DOHH2 (cell line): ENCODE measurements at regions not wholly inside any gene's neighbourhood (a gene's known extent, or its start where the extent isn't known, plus 50 kb on each side); places are given as distances from the start of the nearest gene placed in this dataset.

Source experiments
- H3F3A ChIP-seq: fragments of 200-600 bp; sonication (generic), shearing (Covaris generic); 2 replicates; pipeline ENCODE4 v1.6.0; 2016; ENCODE audit warnings: antibody characterized with exemption, mild to moderate bottlenecking; ENCODE audit not compliant: control insufficient read depth, insufficient read depth
- H3K27ac ChIP-seq: fragments of 200-600 bp; sonication (generic); 2 replicates; pipeline ENCODE4 v1.5.1; 2014; ENCODE audit warnings: low read depth, mild to moderate bottlenecking, low read length, moderate library complexity
- H3K27me3 ChIP-seq: fragments of 200-600 bp; sonication (generic); 2 replicates; pipeline ENCODE4 v1.6.1; 2014; ENCODE audit warnings: mild to moderate bottlenecking, low read length, mixed read lengths; ENCODE audit not compliant: control insufficient read depth
- H3K36me3 ChIP-seq: fragments of 200-600 bp; sonication (generic); 2 replicates; pipeline ENCODE4 v1.6.1; 2014; ENCODE audit warnings: mild to moderate bottlenecking, low read length, moderate library complexity, mixed read lengths; ENCODE audit not compliant: control insufficient read depth
- H3K4me1 ChIP-seq: fragments of 200-600 bp; sonication (generic); 2 replicates; pipeline ENCODE4 v1.6.1; 2014; ENCODE audit warnings: mild to moderate bottlenecking, low read length, mixed read lengths; ENCODE audit not compliant: control insufficient read depth
- H3K4me2 ChIP-seq: fragments of 200-600 bp; sonication (generic); 2 replicates; pipeline ENCODE4 v1.6.0; 2014; ENCODE audit warnings: mild to moderate bottlenecking, low read length, moderate library complexity
- H3K4me3 ChIP-seq: fragments of 200-600 bp; sonication (generic); 2 replicates; pipeline ENCODE4 v1.5.1; 2014; ENCODE audit warnings: mild to moderate bottlenecking, low read length, mixed read lengths
- H3K79me2 ChIP-seq: fragments of 200-600 bp; sonication (generic); 2 replicates; pipeline ENCODE4 v1.6.1; 2014; ENCODE audit warnings: mild to moderate bottlenecking, low read length, mixed read lengths; ENCODE audit not compliant: control insufficient read depth
- H3K9me2 ChIP-seq: fragments of 200-600 bp; sonication (generic); replicated peaks from 2 replicates; pipeline ENCODE4 v1.6.1; 2014; ENCODE audit warnings: mild to moderate bottlenecking, low read length, mixed read lengths; ENCODE audit not compliant: control insufficient read depth
- H3K9me3 ChIP-seq: fragments of 200-600 bp; sonication (generic); 2 replicates; pipeline ENCODE4 v1.6.1; 2014; ENCODE audit warnings: antibody characterized with exemption, low read length, mixed read lengths; ENCODE audit not compliant: control insufficient read depth, insufficient read depth
- H4K20me1 ChIP-seq: fragments of 200-600 bp; sonication (generic); 2 replicates; pipeline ENCODE4 v1.6.0; 2014; ENCODE audit warnings: low read depth, mild to moderate bottlenecking, antibody characterized with exemption, low read length, moderate library complexity; ENCODE audit not compliant: control insufficient read depth, insufficient read depth
- EZH2phosphoT487 ChIP-seq: fragments of 200-600 bp; sonication (generic); IDR thresholded peaks from 2 replicates; pipeline ENCODE4 v1.6.1; 2017; ENCODE audit warnings: borderline replicate concordance, mild to moderate bottlenecking, antibody characterized with exemption, low read length, moderate library complexity, mixed read lengths
- TF ChIP-seq, protein P1 (sequence below): fragments of 200-600 bp; sonication (generic); IDR thresholded peaks from one replicate; pipeline ENCODE4 v1.5.1; 2014; ENCODE audit warnings: antibody characterized with exemption, mild to moderate bottlenecking, low read depth, low read length; ENCODE audit not compliant: poor library complexity, severe bottlenecking

DNA sequence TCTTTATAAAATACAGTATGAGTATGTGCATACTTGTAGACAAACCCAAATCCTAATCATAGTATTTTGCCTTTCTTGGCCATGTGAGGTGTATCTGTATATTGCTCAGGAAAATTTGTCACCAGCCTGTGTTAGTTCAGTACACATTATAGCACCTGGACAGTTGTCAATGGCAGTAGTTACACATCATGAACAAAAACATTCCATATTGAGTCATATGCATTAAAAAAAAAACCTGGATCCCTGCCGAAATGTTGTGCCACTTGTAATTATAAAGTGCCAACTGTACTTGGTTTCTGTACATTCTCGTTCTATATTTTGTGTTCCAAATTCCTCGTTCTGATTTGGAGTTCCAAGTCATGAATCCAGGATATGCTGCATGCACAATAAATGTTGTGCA, 410.4 kb downstream of the INHBA start:
- H3K36me3 ChIP-seq = no peaks in the 10 kb centered on the region
- H4K20me1 ChIP-seq = no peaks in the 10 kb centered on the region
- H3K27ac ChIP-seq = no peak overlapping the region
- no peak overlapping the region for H3K4me3 ChIP-seq
- H3K79me2 ChIP-seq = no peaks in the 10 kb centered on the region
- no peaks in the 10 kb centered on the region; the same call in 1 of the 2 replicates for H3K9me2 ChIP-seq
- no peaks in the 10 kb centered on the region for H3K4me1 ChIP-seq
- no peaks in the 10 kb centered on the region for H3F3A ChIP-seq
- no peaks in the 10 kb centered on the region for H3K9me3 ChIP-seq
- TF ChIP-seq, protein P1, sequence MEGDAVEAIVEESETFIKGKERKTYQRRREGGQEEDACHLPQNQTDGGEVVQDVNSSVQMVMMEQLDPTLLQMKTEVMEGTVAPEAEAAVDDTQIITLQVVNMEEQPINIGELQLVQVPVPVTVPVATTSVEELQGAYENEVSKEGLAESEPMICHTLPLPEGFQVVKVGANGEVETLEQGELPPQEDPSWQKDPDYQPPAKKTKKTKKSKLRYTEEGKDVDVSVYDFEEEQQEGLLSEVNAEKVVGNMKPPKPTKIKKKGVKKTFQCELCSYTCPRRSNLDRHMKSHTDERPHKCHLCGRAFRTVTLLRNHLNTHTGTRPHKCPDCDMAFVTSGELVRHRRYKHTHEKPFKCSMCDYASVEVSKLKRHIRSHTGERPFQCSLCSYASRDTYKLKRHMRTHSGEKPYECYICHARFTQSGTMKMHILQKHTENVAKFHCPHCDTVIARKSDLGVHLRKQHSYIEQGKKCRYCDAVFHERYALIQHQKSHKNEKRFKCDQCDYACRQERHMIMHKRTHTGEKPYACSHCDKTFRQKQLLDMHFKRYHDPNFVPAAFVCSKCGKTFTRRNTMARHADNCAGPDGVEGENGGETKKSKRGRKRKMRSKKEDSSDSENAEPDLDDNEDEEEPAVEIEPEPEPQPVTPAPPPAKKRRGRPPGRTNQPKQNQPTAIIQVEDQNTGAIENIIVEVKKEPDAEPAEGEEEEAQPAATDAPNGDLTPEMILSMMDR = no peak
- TF ChIP-seq EZH2phosphoT487 = no peak
- no peak overlapping the region for H3K4me2 ChIP-seq
- no peaks in the 10 kb centered on the region for H3K27me3 ChIP-seq

- no peaks in the 10 kb centered on the region for H4K20me1 ChIP-seq
- H3K79me2 ChIP-seq = no peaks in the 10 kb centered on the region
- no peaks in the 10 kb centered on the region for H3K4me1 ChIP-seq
- H3K27ac ChIP-seq = no peak overlapping the region
- H3K36me3 ChIP-seq = no peaks in the 10 kb centered on the region
- no peaks in the 10 kb centered on the region for H3F3A ChIP-seq
- TF ChIP-seq, protein P1 = no peak
- TF ChIP-seq EZH2phosphoT487 = no peak
- no peak overlapping the region for H3K4me2 ChIP-seq
- no peak overlapping the region for H3K4me3 ChIP-seq
- no peaks in the 10 kb centered on the region for H3K27me3 ChIP-seq
- no peaks in the 10 kb centered on the region for H3K9me2 ChIP-seq
- no peaks in the 10 kb centered on the region for H3K9me3 ChIP-seq
These were observed 415.1 kb downstream of the INHBA start for GRCh38 chr7:41287559-41288335.

- TF ChIP-seq, protein P1 = no peak
- TF ChIP-seq EZH2phosphoT487 = no peak
- Histone ChIP-seq H3K27ac (no peak overlapping the region), H3K4me2 (no peak overlapping the region), H3K4me3 (no peak overlapping the region), H3K4me1 (no peaks in the 10 kb centered on the region), H3K27me3 (no peaks in the 10 kb centered on the region), H3K79me2 (no peaks in the 10 kb centered on the region), H3K36me3 (no peaks in the 10 kb centered on the region), H3K9me2 (no peaks in the 10 kb centered on the region), H3K9me3 (no peaks in the 10 kb centered on the region), H3F3A (no peaks in the 10 kb centered on the region), H4K20me1 (no peaks in the 10 kb centered on the region)
These were observed 422.4 kb downstream of the INHBA start for GRCh38 chr7:41280491-41280890.
